ENCODE measurements at regions not wholly inside any gene's neighbourhood (a gene's known extent, or its start where the extent isn't known, plus 50 kb on each side); places are given as distances from the start of the nearest gene placed in this dataset.

GRCh38 chr20:7383216-7383615 is 557.0 kb downstream of the HAO1 start:
- H3K27me3 ChIP-seq (ENCODE audit: insufficient read depth) = no peaks in the 10 kb centered on the region
- POLR2A ChIA-PET = no interaction called here
- no peak for DNase-seq
- no peak overlapping the region for H2AFZ ChIP-seq (ENCODE audit: low read depth)
- no peaks in the 10 kb centered on the region for H3K36me3 ChIP-seq (replicated peaks in 1 of 2; ENCODE audit: control insufficient read depth in 1 of 2, insufficient read depth in 2 of 2, low read length in 1 of 2)
- no peak overlapping the region for H3K9ac ChIP-seq
- H3K9me3 ChIP-seq = no peaks in the 10 kb centered on the region
- CTCF ChIA-PET = no interaction called here
- no peak overlapping the region for H3K4me3 ChIP-seq (ENCODE audit: low read depth in 2 of 2, low read length in 1 of 2)
- H3K4me1 ChIP-seq (ENCODE audit: control insufficient read depth in 1 of 2, insufficient read depth in 2 of 2, low read depth in 1 of 2, low read length in 1 of 2) = no peaks in the 10 kb centered on the region
- H4K20me1 ChIP-seq (ENCODE audit: insufficient read depth) = no peaks in the 10 kb centered on the region
- TF ChIP-seq GABPA (IDR thresholded peaks at IDR 0.05; ENCODE audit: low read depth) (no peak), YY1 (IDR thresholded peaks at IDR 0.05; ENCODE audit: low read depth) (no peak), NFIC (IDR thresholded peaks at IDR 0.05; ENCODE audit: borderline replicate concordance) (no peak), CHD2 (IDR thresholded peaks at IDR 0.05; ENCODE audit: low read length, partially characterized antibody) (no peak), IRF3 (IDR thresholded peaks at IDR 0.05; ENCODE audit: low read depth, low read length) (no peak), RAD21 (IDR thresholded peaks at IDR 0.05; ENCODE audit: low read length) (no peak), JUND (IDR thresholded peaks at IDR 0.05) (no peak), USF1 (IDR thresholded peaks at IDR 0.05; ENCODE audit: borderline replicate concordance, low read depth) (no peak), EP300 (IDR thresholded peaks at IDR 0.05; ENCODE audit: borderline replicate concordance in 1 of 2, low read depth in 1 of 2, low read length in 1 of 2) (no peak), TCF12 (IDR thresholded peaks at IDR 0.05) (no peak), CTCF (IDR thresholded peaks at IDR 0.05) (no peak), SIN3A (IDR thresholded peaks at IDR 0.05; ENCODE audit: borderline replicate concordance, low read depth, low read length) (no peak), FOXJ3 (CRISPR knock-in tag; IDR thresholded peaks at IDR 0.05) (no peak), MXI1 (IDR thresholded peaks at IDR 0.05; ENCODE audit: low read depth, low read length) (no peak), RFX5 (IDR thresholded peaks at IDR 0.05; ENCODE audit: low read length) (no peak), EZH2phosphoT487 (IDR thresholded peaks at IDR 0.05; ENCODE audit: borderline replicate concordance, low read depth) (no peak), RXRA (IDR thresholded peaks at IDR 0.05; ENCODE audit: borderline replicate concordance, low read depth) (no peak), REST (IDR thresholded peaks at IDR 0.05; ENCODE audit: low read depth, low read length) (no peak)
- no peaks in the 10 kb centered on the region for H3K79me2 ChIP-seq (ENCODE audit: insufficient read depth)
- no peak overlapping the region for H3K27ac ChIP-seq (ENCODE audit: low read depth in 2 of 2, low read length in 1 of 2)
- no peaks in the 10 kb centered on the region for H3K9me2 ChIP-seq
- no peaks in the 10 kb centered on the region for H3F3A ChIP-seq (replicated peaks; ENCODE audit: insufficient read depth)
- H3K4me2 ChIP-seq = no peak overlapping the region
